GM18907 (cell line): ENCODE measurements at regions not wholly inside any gene's neighbourhood (a gene's known extent, or its start where the extent isn't known, plus 50 kb on each side); places are given as distances from the start of the nearest gene placed in this dataset.

Experiments used
- ATAC-seq: cut with Tn5 transposase; IDR thresholded peaks from one replicate; pipeline ENCODE4 v1.9.1; 2021; ENCODE audit warnings: mild to moderate bottlenecking, moderate library complexity; ENCODE audit not compliant: unreplicated experiment

- ATAC-seq, result no peak
These were observed 1021.9 kb downstream of the NSUN3 start for GRCh38 chr3:95084738-95085137.

- no peak for ATAC-seq
These were observed 1025.6 kb downstream of the NSUN3 start for GRCh38 chr3:95088464-95088863.

GRCh38 chr3:95097493-95097892, 1034.6 kb downstream of the NSUN3 start:
- no peak for ATAC-seq

- ATAC-seq, result no peak
These were observed 1058.1 kb downstream of the NSUN3 start for GRCh38 chr3:95120921-95121320.

- no peak for ATAC-seq
These were observed 1060.2 kb downstream of the NSUN3 start for GRCh38 chr3:95123104-95123503.

- no peak for ATAC-seq
These were observed 1072.0 kb downstream of the NSUN3 start for GRCh38 chr3:95134693-95135413.

GRCh38 chr3:95148107-95148506, 1085.2 kb downstream of the NSUN3 start:
- no peak for ATAC-seq

GRCh38 chr3:95151590-95151989, 1088.7 kb downstream of the NSUN3 start:
- no peak for ATAC-seq

- no peak for ATAC-seq
These were observed 1091.9 kb downstream of the NSUN3 start for GRCh38 chr3:95154766-95155165.

GRCh38 chr3:95162794-95163193, 1099.9 kb downstream of the NSUN3 start:
- ATAC-seq, result no peak

GRCh38 chr3:95167748-95168147, 1104.9 kb downstream of the NSUN3 start:
- ATAC-seq, result no peak

GRCh38 chr3:95168526-95168925, 1105.7 kb downstream of the NSUN3 start:
- ATAC-seq, result no peak

- no peak for ATAC-seq
These were observed 1109.5 kb downstream of the NSUN3 start for GRCh38 chr3:95172164-95172943.

- ATAC-seq, result peak; percentile 65
These were observed 1114.2 kb downstream of the NSUN3 start for GRCh38 chr3:95177096-95177495.

- no peak for ATAC-seq
These were observed 1121.2 kb downstream of the NSUN3 start for GRCh38 chr3:95184038-95184437.

- ATAC-seq, result no peak
These were observed 1126.5 kb downstream of the NSUN3 start for GRCh38 chr3:95189348-95189747.

- ATAC-seq, result no peak
These were observed 1134.8 kb downstream of the NSUN3 start for GRCh38 chr3:95197661-95198060.

GRCh38 chr3:95200384-95200783, 1137.5 kb downstream of the NSUN3 start:
- ATAC-seq, result no peak

- ATAC-seq, result no peak
These were observed 1148.0 kb downstream of the NSUN3 start for GRCh38 chr3:95210878-95211277.

GRCh38 chr3:95212117-95212516, 1149.3 kb downstream of the NSUN3 start:
- no peak for ATAC-seq

- ATAC-seq, result no peak
These were observed 1152.6 kb downstream of the NSUN3 start for GRCh38 chr3:95215437-95215957.

GRCh38 chr3:95217661-95218060, 1154.8 kb downstream of the NSUN3 start:
- ATAC-seq, result no peak
